Spleen (tissue), 11 donors: ENCODE measurements at regions not wholly inside any gene's neighbourhood (a gene's known extent, or its start where the extent isn't known, plus 50 kb on each side); places are given as distances from the start of the nearest gene placed in this dataset.

ENCODE experiments used
- DNase-seq: peaks from one replicate; pipeline ENCODE4 v3.0.0-alpha.2; 2020
- H3K27ac ChIP-seq, 8 donors: fragments of 200-600 bp; sonication (generic) in 7 of 8; 1 replicate in 4 of 8; 2 replicates in 4 of 8; pipeline versions ENCODE4 v1.5.0 to v1.8.0; 2016 to 2021; ENCODE audit warnings: inconsistent platforms in 4 of 8, mild to moderate bottlenecking in 4 of 8, moderate library complexity in 1 of 8
- H3K27me3 ChIP-seq, 7 donors: fragments of 200-600 bp; sonication (generic) in 6 of 7; replicated peaks in 1 of 7; 1 replicate in 4 of 7; 2 replicates in 3 of 7; pipeline versions ENCODE4 v1.5.0 to v1.8.0; 2016 to 2021; ENCODE audit warnings: inconsistent platforms in 3 of 7, mild to moderate bottlenecking in 1 of 7
- H3K36me3 ChIP-seq, 6 donors: fragments of 200-600 bp; sonication (generic) in 5 of 6; 1 replicate in 4 of 6; 2 replicates in 2 of 6; pipeline versions ENCODE4 v1.5.0 to v1.8.0; 2016 to 2021; ENCODE audit warnings: inconsistent platforms in 2 of 6
- H3K4me1 ChIP-seq, 6 donors: fragments of 200-600 bp; sonication (generic) in 5 of 6; 1 replicate in 3 of 6; 2 replicates in 3 of 6; pipeline versions ENCODE4 v1.5.0 to v1.8.0; 2016 to 2021; ENCODE audit warnings: inconsistent platforms in 3 of 6
- H3K4me3 ChIP-seq, 8 donors: fragments of 200-600 bp; sonication (generic) in 7 of 8; 1 replicate in 4 of 8; 2 replicates in 4 of 8; pipeline versions ENCODE4 v1.5.0 to v1.8.0; 2016 to 2021; ENCODE audit warnings: inconsistent platforms in 4 of 8, mild to moderate bottlenecking in 4 of 8, moderate library complexity in 2 of 8
- H3K9me3 ChIP-seq, 8 donors: fragments of 200-600 bp; sonication (generic) in 7 of 8; 1 replicate in 4 of 8; 2 replicates in 4 of 8; pipeline versions ENCODE4 v1.5.0 to v1.8.0; 2016 to 2021; ENCODE audit warnings: inconsistent platforms in 4 of 8
- POLR2A ChIP-seq, 3 donors: fragments of 450-650 bp; IDR thresholded peaks; one replicate each; pipeline ENCODE4 v1.5.1; 2017; ENCODE audit warnings: antibody characterized with exemption in 3 of 3, mild to moderate bottlenecking in 1 of 3
- POLR2AphosphoS5 ChIP-seq, 3 donors: sonication (generic); formaldehyde crosslinking; IDR thresholded peaks; one replicate each; pipeline ENCODE4 v1.5.1; 2017; ENCODE audit warnings: antibody characterized with exemption in 3 of 3
- WGBS, 5 donors: extraction: QIAGEN DNeasy Blood & Tissue Kit in 3 of 5; methylation state at CpG; one replicate each; pipeline versions ENCODE4 v1.1.5 to v1.1.7; 2013 to 2018; 5-methylcytosine and 5-hydroxymethylcytosine counted together
- intact Hi-C: fragments of 100-400 bp; cut with DNase I; formaldehyde crosslinking; loops from one replicate; pipeline ENCODE4 v1.15.0; 2023; ENCODE audit warnings: low total_unique reads
- TF ChIP-seq, protein P1 (sequence below), 11 experiments: fragments of 200-600 bp in 7 of 11; fragments of 450-650 bp in 4 of 11; sonication (generic) in 4 of 11; IDR thresholded peaks in 8 of 11; conservative IDR thresholded peaks in 3 of 11; 1 replicate in 7 of 11; 2 replicates in 4 of 11; pipeline versions ENCODE4 v1.4.0 to v1.8.0; 2016 to 2021; ENCODE audit warnings: antibody characterized with exemption in 11 of 11, inconsistent platforms in 4 of 11, mild to moderate bottlenecking in 1 of 11
- donor health status: healthy with polysubstance abuse.
- donor health status: DM: no; HTN: no; CAD: no; lungs with moderate emphysema.
- donor health status: DM: no; HTN: no; CAD: no.
- donor health status: Bipolar disorder and iron deficiency.
- donor health status: healthy.
- donor health status: DM: no; HTN: no; CAD: no.
- donor health status: DM: yes; HTN: yes; CAD: no.

- Histone ChIP-seq H3K9me3 (peaks cover 0 to 13% (median 7%) of the 10 kb centered on the region in 8 donors), H3K27me3 (peaks cover 0 to 6% (median 0%) of the 10 kb centered on the region in 7 donors), H3K4me1 (no peaks in the 10 kb centered on the region), H3K4me3 (no peak overlapping the region), H3K27ac (no peak overlapping the region), H3K36me3 (no peaks in the 10 kb centered on the region)
- WGBS, 5 donors: 88 to 95% (median 94%) methylated on average over 5 of the region's 5 CpGs
- no peak for DNase-seq
- intact Hi-C loops: no loop called here
- TF ChIP-seq, protein P1, sequence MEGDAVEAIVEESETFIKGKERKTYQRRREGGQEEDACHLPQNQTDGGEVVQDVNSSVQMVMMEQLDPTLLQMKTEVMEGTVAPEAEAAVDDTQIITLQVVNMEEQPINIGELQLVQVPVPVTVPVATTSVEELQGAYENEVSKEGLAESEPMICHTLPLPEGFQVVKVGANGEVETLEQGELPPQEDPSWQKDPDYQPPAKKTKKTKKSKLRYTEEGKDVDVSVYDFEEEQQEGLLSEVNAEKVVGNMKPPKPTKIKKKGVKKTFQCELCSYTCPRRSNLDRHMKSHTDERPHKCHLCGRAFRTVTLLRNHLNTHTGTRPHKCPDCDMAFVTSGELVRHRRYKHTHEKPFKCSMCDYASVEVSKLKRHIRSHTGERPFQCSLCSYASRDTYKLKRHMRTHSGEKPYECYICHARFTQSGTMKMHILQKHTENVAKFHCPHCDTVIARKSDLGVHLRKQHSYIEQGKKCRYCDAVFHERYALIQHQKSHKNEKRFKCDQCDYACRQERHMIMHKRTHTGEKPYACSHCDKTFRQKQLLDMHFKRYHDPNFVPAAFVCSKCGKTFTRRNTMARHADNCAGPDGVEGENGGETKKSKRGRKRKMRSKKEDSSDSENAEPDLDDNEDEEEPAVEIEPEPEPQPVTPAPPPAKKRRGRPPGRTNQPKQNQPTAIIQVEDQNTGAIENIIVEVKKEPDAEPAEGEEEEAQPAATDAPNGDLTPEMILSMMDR (IDR thresholded peaks at IDR 0.05 in 8 of 11, conservative IDR thresholded peaks at IDR 0.05 in 3 of 11): no peak
- no peak for TF ChIP-seq POLR2AphosphoS5 (IDR thresholded peaks at IDR 0.05)
Observed at GRCh38 chr20:47861116-47861515, 75.8 kb upstream of the SULF2 start.

DNA sequence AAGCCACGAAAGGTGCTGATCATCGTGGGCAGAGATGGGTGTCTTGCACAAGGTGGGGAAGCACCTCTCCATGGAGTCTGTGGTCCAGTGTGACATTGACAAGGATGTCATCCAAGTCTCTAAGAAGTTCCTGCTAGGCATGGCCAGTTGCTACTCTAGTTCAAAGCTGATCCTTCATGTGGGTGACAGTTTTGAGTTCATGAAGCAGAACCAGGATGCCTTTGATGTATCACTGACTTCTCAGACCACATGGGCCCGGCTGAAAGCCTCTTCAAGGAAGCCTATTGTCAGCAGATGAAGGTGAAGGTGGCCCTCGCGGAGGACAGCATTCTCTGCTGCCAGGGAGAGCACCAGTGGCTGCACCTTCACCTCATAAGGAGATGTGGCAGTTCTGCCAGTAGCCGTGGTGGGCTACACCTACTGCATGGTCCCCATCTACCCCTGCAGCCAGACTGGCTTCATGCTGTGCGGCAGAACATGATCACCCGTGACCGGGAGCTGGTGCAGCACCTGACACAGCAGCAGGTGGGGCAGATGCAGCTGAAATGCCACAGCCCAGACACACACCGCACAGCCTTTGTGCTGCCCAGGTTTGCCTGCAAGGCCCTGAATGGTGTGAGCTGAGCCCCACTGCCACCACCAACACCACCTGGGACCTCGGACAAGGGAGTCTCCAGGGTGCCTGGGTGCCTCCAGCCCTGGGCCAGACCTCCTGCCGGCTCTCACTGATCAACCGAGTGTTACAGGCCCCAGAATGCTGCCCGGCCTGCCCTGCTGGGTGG lies 75.0 kb upstream of the SULF2 start:
- Histone ChIP-seq H3K4me1 (no peaks in the 10 kb centered on the region), H3K27me3 (peaks cover 0 to 6% (median 0%) of the 10 kb centered on the region in 7 donors), H3K4me3 (no peak overlapping the region), H3K27ac (no peak overlapping the region), H3K36me3 (no peaks in the 10 kb centered on the region), H3K9me3 (peaks cover 0 to 13% (median 7%) of the 10 kb centered on the region in 8 donors)
- no peak for DNase-seq
- intact Hi-C loops: no loop called here
- TF ChIP-seq, protein P1 (IDR thresholded peaks at IDR 0.05 in 8 of 11, conservative IDR thresholded peaks at IDR 0.05 in 3 of 11): no peak
- 82 to 96% (median 84%) methylated on average over 6 to 14 of the region's 14 CpGs for WGBS, 5 donors

GRCh38 chr20:47859278-47859677 lies 74.0 kb upstream of the SULF2 start:
- H3K36me3 ChIP-seq: no peaks in the 10 kb centered on the region
- peaks cover 0 to 13% (median 8%) of the 10 kb centered on the region in 8 donors for H3K9me3 ChIP-seq
- peaks cover 0 to 6% (median 0%) of the 10 kb centered on the region in 7 donors for H3K27me3 ChIP-seq
- H3K4me1 ChIP-seq: no peaks in the 10 kb centered on the region
- intact Hi-C loops: no loop called here
- H3K4me3 ChIP-seq: no peak overlapping the region
- TF ChIP-seq POLR2A (IDR thresholded peaks at IDR 0.05) (no peak), POLR2AphosphoS5 (IDR thresholded peaks at IDR 0.05) (no peak)
- TF ChIP-seq, protein P1 (IDR thresholded peaks at IDR 0.05 in 8 of 11, conservative IDR thresholded peaks at IDR 0.05 in 3 of 11): no peak
- 89 to 95% (median 94%) methylated on average over 6 of the region's 6 CpGs for WGBS, 5 donors
- no peak for DNase-seq
- no peak overlapping the region for H3K27ac ChIP-seq

DNA sequence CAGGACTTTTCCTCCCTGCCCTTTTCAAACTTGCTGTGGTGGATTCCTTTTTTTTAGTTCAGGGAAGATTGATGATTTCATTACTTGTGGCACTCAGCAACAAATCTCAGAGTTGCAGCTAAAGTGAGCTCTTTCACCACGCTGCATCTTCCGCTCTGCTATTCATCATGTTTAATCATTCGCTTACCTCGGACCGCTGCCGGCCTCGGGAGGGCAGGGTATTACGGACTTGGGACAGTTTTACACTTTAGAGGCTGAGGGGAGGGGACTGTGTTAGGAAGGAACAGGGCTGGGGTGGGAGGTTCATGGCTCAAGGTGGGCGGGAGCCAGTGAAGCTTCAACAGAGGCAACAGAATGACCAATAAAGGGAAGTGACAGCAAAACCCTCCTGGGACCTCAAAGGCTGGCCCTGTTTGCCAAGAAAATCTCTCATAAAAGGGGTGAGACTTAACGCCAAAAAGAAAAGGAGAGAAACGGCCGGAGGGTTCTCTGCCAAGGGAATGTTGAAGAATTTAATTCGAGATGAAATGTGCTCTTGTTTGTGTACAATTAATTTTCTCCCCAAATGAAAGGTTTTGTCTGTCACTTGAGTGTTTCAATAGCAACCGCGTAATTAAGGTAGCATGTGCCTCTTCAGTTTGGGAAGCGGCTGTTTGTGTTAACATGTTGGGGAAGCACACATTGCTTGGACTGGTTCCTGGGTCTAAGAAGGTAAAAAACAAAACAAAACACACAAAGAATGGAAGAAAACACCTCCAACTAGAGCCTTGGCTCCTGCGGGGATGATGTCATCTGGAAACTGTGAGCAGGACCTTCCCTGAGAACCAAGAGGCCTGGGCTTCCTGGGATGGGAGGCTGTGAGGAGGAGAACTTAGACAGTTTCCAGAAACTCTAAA lies 72.5 kb upstream of the SULF2 start:
- Histone ChIP-seq H3K27me3 (peaks cover 0 to 6% (median 0%) of the 10 kb centered on the region in 7 donors), H3K4me1 (no peaks in the 10 kb centered on the region), H3K27ac (no peak overlapping the region), H3K36me3 (no peaks in the 10 kb centered on the region), H3K4me3 (no peak overlapping the region), H3K9me3 (peaks cover 0 to 9% (median 4%) of the 10 kb centered on the region in 8 donors)
- WGBS, 5 donors: 59 to 74% (median 68%) methylated on average over 17 of the region's 17 CpGs
- DNase-seq: no peak
- intact Hi-C loops: no loop called here
- TF ChIP-seq, protein P1 (IDR thresholded peaks at IDR 0.05 in 8 of 11, conservative IDR thresholded peaks at IDR 0.05 in 3 of 11): no peak
- TF ChIP-seq POLR2AphosphoS5 (IDR thresholded peaks at IDR 0.05): no peak
- TF ChIP-seq POLR2A (IDR thresholded peaks at IDR 0.05): no peak
